Mucosa of descending colon (tissue), 3 donors: ENCODE measurements at regions not wholly inside any gene's neighbourhood (a gene's known extent, or its start where the extent isn't known, plus 50 kb on each side); places are given as distances from the start of the nearest gene placed in this dataset.

Source experiments
- ATAC-seq: fragments of 200-7000 bp; cut with Tn5 transposase; one replicate; pipeline ENCODE4 v1.9.1; 2020; ENCODE audit warnings: mild to moderate bottlenecking, moderate library complexity
- DNase-seq, 3 donors: peaks; one replicate each; pipeline ENCODE4 v3.0.0-alpha.2; 2020
- H3K36me3 ChIP-seq: fragments of 200-600 bp; one replicate; pipeline ENCODE4 v1.8.0; 2021; ENCODE audit warnings: low read depth, mild to moderate bottlenecking
- H3K4me1 ChIP-seq: fragments of 200-600 bp; one replicate; pipeline ENCODE4 v1.8.0; 2021; ENCODE audit warnings: low read depth, mild to moderate bottlenecking
- H3K4me3 ChIP-seq: fragments of 200-600 bp; one replicate; pipeline ENCODE4 v1.8.0; 2021; ENCODE audit warnings: mild to moderate bottlenecking
- H3K9me3 ChIP-seq: fragments of 200-600 bp; one replicate; pipeline ENCODE4 v1.8.0; 2021; ENCODE audit warnings: mild to moderate bottlenecking
- intact Hi-C, 2 donors: fragments of 100-400 bp; cut with DNase I in 1 of 2; cut with micrococcal nuclease in 1 of 2; formaldehyde crosslinking; loops; one replicate each; pipeline versions ENCODE4 v1.11.0 to v1.11.1; 2022; cut with DNase I, micrococcal nuclease
- TF ChIP-seq, protein P1 (sequence below): fragments of 200-600 bp; IDR thresholded peaks from one replicate; pipeline ENCODE4 v1.8.0; 2022; ENCODE audit warnings: antibody characterized with exemption, mild to moderate bottlenecking
- donor health status: DM: no; HTN: no; CAD: no; lungs with moderate emphysema.
- donor health status: DM: no; HTN: no; CAD: no.
- donor health status: DM: no; HTN: yes; CAD: no.

DNA sequence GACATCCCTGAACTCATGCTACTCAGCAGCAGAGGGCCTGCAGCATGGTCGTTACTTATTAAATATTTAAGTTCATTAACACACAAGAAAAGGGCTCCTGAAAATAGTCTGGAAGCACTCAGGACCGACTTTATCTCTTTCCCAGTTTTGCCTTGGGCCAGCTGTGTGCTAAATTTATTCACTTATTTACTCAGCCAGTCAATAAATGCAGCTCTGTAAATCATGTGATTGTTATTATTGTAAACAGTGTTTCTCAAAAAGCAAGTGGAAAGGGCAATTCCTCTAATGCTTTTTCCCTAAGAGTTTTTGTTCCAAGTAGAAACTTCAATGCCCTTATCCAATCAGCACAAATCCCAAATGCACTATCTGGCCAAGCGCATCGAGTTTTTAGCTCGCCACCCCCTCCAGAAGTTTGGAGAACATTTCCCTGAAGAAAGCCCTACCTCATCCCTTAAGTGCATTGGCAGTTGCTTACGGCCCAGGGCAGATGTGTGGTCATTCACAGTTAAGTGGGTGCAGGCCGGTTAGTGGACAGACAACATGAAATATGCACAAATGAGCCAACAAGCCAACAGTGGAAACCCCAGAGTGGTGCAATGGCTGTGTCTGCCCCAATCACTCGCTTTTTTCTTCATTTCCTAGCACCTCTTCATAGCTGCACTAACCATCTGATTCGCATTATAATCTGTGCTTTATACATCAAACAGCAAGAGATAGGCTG is 125.8 kb downstream of the SMIM20 start:
- peak in 1 of 3 donors; percentile 25 for DNase-seq
- no peaks in the 10 kb centered on the region for H3K9me3 ChIP-seq
- no peaks in the 10 kb centered on the region for H3K36me3 ChIP-seq
- ATAC-seq, result peak; percentile 59
- TF ChIP-seq, protein P1, sequence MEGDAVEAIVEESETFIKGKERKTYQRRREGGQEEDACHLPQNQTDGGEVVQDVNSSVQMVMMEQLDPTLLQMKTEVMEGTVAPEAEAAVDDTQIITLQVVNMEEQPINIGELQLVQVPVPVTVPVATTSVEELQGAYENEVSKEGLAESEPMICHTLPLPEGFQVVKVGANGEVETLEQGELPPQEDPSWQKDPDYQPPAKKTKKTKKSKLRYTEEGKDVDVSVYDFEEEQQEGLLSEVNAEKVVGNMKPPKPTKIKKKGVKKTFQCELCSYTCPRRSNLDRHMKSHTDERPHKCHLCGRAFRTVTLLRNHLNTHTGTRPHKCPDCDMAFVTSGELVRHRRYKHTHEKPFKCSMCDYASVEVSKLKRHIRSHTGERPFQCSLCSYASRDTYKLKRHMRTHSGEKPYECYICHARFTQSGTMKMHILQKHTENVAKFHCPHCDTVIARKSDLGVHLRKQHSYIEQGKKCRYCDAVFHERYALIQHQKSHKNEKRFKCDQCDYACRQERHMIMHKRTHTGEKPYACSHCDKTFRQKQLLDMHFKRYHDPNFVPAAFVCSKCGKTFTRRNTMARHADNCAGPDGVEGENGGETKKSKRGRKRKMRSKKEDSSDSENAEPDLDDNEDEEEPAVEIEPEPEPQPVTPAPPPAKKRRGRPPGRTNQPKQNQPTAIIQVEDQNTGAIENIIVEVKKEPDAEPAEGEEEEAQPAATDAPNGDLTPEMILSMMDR, result no peak
- intact Hi-C loops, result no loop called here
- H3K4me1 ChIP-seq, result no peaks in the 10 kb centered on the region
- no peak overlapping the region for H3K4me3 ChIP-seq

DNA sequence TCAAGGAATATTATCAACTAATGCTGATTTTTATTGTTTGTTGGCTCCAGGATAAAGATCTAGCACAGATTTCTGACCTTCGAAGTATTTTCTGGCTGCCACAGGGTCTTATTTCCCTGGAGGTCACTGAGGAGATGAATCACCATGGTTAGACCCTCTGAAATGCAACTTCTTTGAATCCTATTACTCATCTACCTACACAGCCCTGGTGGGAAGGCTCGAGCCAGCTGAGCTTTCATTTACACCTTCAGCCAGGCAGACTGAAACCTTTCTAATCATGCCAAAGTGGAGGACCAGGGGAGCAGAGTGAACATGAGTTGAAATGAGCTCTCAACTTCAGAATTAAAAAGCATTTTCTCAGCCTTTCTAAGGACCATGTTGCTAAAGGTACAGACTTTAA is 130.5 kb downstream of the SMIM20 start:
- TF ChIP-seq, protein P1, result no peak
- no peak for DNase-seq
- no peaks in the 10 kb centered on the region for H3K4me1 ChIP-seq
- H3K4me3 ChIP-seq, result no peak overlapping the region
- intact Hi-C loops, result no loop called here
- H3K36me3 ChIP-seq, result no peaks in the 10 kb centered on the region
- no peak for ATAC-seq
- H3K9me3 ChIP-seq, result no peaks in the 10 kb centered on the region

DNA sequence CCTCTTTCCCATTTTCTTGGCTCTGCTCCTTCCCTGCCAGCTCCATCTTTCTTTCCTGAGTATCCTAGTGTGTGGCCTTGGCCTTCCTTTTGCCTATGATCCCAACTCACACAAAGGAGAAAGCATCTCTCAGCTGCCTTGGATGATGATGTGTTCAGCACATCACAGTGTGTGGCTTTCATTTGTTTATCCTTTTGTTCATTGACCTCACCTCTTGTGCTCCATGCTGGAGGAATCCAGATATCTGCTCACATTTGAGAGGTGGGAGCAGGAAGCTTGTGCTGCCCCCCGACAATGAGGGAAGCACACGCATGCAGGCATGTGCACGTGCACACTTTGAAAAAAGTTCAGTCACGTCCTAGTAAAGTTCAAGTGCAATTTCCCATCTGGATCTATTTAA is 131.0 kb downstream of the SMIM20 start:
- no peaks in the 10 kb centered on the region for H3K9me3 ChIP-seq
- H3K4me3 ChIP-seq, result no peak overlapping the region
- no peak for DNase-seq
- H3K36me3 ChIP-seq, result no peaks in the 10 kb centered on the region
- ATAC-seq, result no peak
- intact Hi-C loops, result no loop called here
- H3K4me1 ChIP-seq, result no peaks in the 10 kb centered on the region
- TF ChIP-seq, protein P1, result no peak

GRCh38 chr4:26047795-26048194 is 133.8 kb downstream of the SMIM20 start:
- TF ChIP-seq, protein P1, result no peak
- Histone ChIP-seq H3K9me3 (no peaks in the 10 kb centered on the region), H3K4me3 (no peak overlapping the region), H3K36me3 (no peaks in the 10 kb centered on the region), H3K4me1 (no peaks in the 10 kb centered on the region)
- DNase-seq (no peak), ATAC-seq (no peak)
- intact Hi-C loops, result no loop called here

DNA sequence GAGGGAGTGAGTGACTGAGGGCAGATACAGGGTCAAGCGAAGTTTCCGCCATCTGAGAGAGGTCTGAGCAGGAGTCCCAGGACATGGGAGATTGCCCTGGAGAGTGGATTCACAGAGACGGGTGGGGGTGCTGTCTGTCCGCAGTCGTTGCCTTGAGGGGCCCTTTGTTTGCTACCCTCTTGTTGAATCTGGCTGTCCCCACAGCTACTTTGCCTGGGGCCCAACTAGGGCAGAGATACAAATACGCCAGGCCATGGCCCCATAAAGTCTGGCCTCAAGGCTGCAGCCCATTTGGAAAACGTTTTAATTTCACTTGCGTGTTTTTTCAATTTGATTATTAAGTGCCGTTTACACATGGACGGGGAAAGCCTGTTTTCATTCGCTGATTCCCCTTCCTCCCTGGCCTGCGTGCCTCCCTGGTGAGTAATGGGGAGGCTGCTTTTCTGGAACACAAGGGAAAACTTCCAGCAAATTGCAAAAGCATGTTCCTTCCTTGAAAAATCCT is 134.4 kb downstream of the SMIM20 start:
- no peaks in the 10 kb centered on the region for H3K9me3 ChIP-seq
- no peak overlapping the region for H3K4me3 ChIP-seq
- TF ChIP-seq, protein P1, result no peak
- H3K4me1 ChIP-seq, result no peaks in the 10 kb centered on the region
- intact Hi-C loops, result no loop called here
- H3K36me3 ChIP-seq, result no peaks in the 10 kb centered on the region
- peak in 1 of 3 donors; percentile 21 for DNase-seq
- ATAC-seq, result peak; percentile 55
